Motor neuron (in vitro differentiated cells): ENCODE measurements at regions not wholly inside any gene's neighbourhood (a gene's known extent, or its start where the extent isn't known, plus 50 kb on each side); places are given as distances from the start of the nearest gene placed in this dataset.

Source experiments
- ATAC-seq, 8 experiments: fragments of 200-7000 bp; cut with Tn5 transposase; replicated peaks in 6 of 8; 2 replicates each; pipeline ENCODE4 v1.8.0; 2021; ENCODE audit warnings: mild to moderate bottlenecking in 8 of 8, moderate library complexity in 8 of 8
- H3K27ac ChIP-seq, 2 donors: fragments of 250-450 bp; sonication (Bioruptor Pico); 2 replicates each; pipeline ENCODE4 v1.9.0; 2021; ENCODE audit warnings: antibody characterized with exemption in 2 of 2, mild to moderate bottlenecking in 2 of 2, moderate library complexity in 1 of 2
- H3K4me1 ChIP-seq, 2 donors: fragments of 250-450 bp; sonication (Bioruptor Pico); replicated peaks in 1 of 2; 2 replicates each; pipeline ENCODE4 v1.6.1; 2021; ENCODE audit warnings: antibody characterized with exemption in 2 of 2, mild to moderate bottlenecking in 2 of 2, moderate library complexity in 1 of 2
- H3K4me3 ChIP-seq, 5 donors: fragments of 250-450 bp; sonication (Bioruptor Pico); 2 replicates each; pipeline ENCODE4 v1.9.0; 2021; ENCODE audit warnings: antibody characterized with exemption in 5 of 5, mild to moderate bottlenecking in 5 of 5, moderate library complexity in 4 of 5
- WGBS, 10 experiments: fragments of 450-650 bp; shearing (Covaris generic); methylation state at CpG; one replicate each; pipeline ENCODE4 v1.0.0; 2022; 5-methylcytosine and 5-hydroxymethylcytosine counted together
- in situ Hi-C, 9 experiments: fragments of 400-800 bp; cut with MboI; loops; one replicate each; pipeline ENCODE4 v1.15.0; 2021; ENCODE audit warnings: low sequenced_read_pairs in 9 of 9, low pct_unique_long_range_greater_than_20kb in 2 of 9; ENCODE audit not compliant: unreplicated experiment in 9 of 9

DNA sequence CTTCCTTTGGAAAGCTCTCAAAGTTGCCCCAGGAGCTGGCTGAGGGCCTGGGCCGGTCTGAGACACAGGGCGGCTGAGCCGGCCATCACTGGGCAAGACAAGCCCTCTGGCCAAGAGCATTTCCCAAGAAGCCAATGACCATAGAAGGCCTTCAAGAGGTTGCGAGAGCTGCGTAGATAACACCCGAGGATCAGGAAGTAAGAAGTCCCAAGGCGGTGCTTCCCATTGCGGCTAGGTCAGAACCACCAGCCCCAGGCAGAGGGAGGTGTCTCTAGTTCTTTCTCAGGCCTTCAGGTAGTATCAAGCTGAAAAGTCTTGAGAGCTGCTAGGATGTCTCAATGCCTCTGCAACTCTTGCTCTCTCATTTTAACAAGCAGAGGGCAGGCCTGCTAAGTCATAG is 54.0 kb upstream of the C5orf58 start:
- WGBS, 10 experiments: 80 to 94% (median 87%) methylated on average over 1 to 7 of the region's 8 CpGs; no CpG with 5 or more reads in 6 of the 10 experiments
- Histone ChIP-seq H3K4me1 (peaks cover 5 to 13% of the 10 kb centered on the region in 2 donors), H3K27ac (no peak overlapping the region), H3K4me3 (no peak overlapping the region)
- ATAC-seq: no peak
- in situ Hi-C loops: loop anchor here in 1 of 9 experiments (25.0 kb wide), 1 partner anchor 92 kb away; no protein-coding TSS in a partner anchor

- ATAC-seq: no peak
- Histone ChIP-seq H3K4me3 (no peak overlapping the region), H3K27ac (no peak overlapping the region), H3K4me1 (peaks cover 5 to 13% of the 10 kb centered on the region in 2 donors)
- in situ Hi-C loops: loop anchor here in 1 of 9 experiments (25.0 kb wide), 1 partner anchor 92 kb away; no protein-coding TSS in a partner anchor
- WGBS, 10 experiments: 0 to 89% (median 82%) methylated on average over 1 to 6 of the region's 7 CpGs; no CpG with 5 or more reads in 4 of the 10 experiments
These were observed 53.2 kb upstream of the C5orf58 start for GRCh38 chr5:170179626-170180025.

DNA sequence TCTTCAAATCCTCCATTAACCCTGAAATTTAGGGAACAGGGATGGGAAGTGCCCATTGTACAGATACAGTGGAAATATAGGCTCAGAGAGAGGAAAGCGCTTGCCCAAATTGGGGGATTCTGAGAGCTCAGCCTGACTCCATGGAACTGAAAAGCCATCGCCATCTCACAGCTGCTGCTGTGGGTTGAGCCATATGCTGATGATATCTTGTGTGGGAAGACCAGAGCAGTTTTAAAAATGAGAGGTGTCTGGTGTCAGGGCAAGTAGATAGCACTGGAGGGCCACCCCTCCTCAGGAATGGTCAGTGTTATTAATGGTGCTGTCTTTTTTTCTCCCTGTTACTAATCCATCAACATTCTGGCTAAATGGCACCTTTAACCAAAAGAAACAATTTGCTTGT is 50.9 kb upstream of the C5orf58 start:
- Histone ChIP-seq H3K4me1 (peaks cover 5 to 13% of the 10 kb centered on the region in 2 donors), H3K27ac (no peak overlapping the region), H3K4me3 (no peak overlapping the region)
- ATAC-seq: no peak
- in situ Hi-C loops: loop anchor here in 1 of 9 experiments (25.0 kb wide), 1 partner anchor 95 kb away; no protein-coding TSS in a partner anchor
- 86% methylated on average over 1 of the region's 2 CpGs; no CpG with 5 or more reads in 9 of the 10 experiments for WGBS, 10 experiments

DNA sequence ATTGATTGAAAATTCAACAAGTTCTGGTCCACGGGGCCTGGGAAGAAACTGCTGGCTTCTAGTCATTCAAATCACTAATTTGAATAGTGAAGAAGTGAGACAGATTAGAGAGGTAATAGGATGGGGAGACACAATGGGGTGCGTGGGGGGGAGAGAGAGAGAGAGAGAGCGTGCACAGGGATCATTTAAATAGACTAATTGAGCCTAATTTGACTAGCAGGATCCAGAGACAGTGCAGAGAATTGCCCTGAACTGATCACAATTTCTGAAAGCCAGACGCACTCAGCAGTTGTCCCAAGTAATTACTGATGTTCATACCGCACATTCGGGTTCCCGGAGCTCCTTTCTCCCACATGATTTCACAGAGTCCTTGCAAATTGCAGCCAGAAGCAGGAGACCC is 50.3 kb upstream of the C5orf58 start:
- WGBS, 10 experiments: 17 to 96% (median 64%) methylated on average over 1 to 5 of the region's 7 CpGs; no CpG with 5 or more reads in 2 of the 10 experiments
- no peak for ATAC-seq

More for the DNA sequence above, 50.3 kb upstream of the C5orf58 start:
- no peak overlapping the region for H3K27ac ChIP-seq
- peaks cover 5 to 13% of the 10 kb centered on the region in 2 donors for H3K4me1 ChIP-seq
- no peak overlapping the region for H3K4me3 ChIP-seq
- in situ Hi-C loops: loop anchor here in 1 of 9 experiments (25.0 kb wide), 1 partner anchor 95 kb away; no protein-coding TSS in a partner anchor
